ENCODE measurements at regions not wholly inside any gene's neighbourhood (a gene's known extent, or its start where the extent isn't known, plus 50 kb on each side); places are given as distances from the start of the nearest gene placed in this dataset.

DNA sequence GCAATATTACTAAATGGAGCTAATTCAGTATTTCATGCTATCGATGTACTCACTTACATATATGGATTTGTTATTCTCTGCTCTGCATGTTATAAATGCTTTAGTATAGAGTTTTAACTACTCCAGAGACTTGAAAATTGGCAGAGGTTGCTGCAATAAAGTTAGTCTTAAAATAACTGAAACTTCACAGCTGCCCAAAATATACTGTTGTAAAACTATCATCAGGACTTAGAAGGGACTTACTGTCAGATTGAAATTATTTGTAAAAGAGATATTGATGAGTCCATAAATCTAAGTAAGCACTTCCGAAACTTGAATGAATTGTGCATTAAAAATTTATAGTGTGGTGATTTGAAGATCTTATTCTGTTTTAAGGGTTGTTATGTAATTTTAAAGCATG is 1178.2 kb upstream of the PCDH20 start:
- Histone ChIP-seq H3K27me3 (replicated peaks; ENCODE audit: control insufficient read depth, insufficient read depth, low read length, poor library complexity, severe bottlenecking) (no peaks in the 10 kb centered on the region), H3K9me3 (ENCODE audit: control insufficient read depth, low read length) (no peaks in the 10 kb centered on the region)
- DNase-seq, result no peak

GRCh38 chr13:62583466-62583865 is 1167.8 kb upstream of the PCDH20 start:
- H3K4me1 ChIP-seq (ENCODE audit: control insufficient read depth, insufficient read depth, low read length, poor library complexity, severe bottlenecking), result no peaks in the 10 kb centered on the region
- H3K9me3 ChIP-seq (ENCODE audit: control insufficient read depth, low read length), result no peaks in the 10 kb centered on the region
- H3K27ac ChIP-seq (ENCODE audit: insufficient read depth, low read length, poor library complexity, severe bottlenecking), result no peak overlapping the region
- H3K4me3 ChIP-seq (ENCODE audit: insufficient read depth, low read depth, low read length, poor library complexity, severe bottlenecking), result no peak overlapping the region
- DNase-seq, result no peak
- H3K36me3 ChIP-seq (ENCODE audit: control insufficient read depth, insufficient read depth, low read length), result no peaks in the 10 kb centered on the region
- H3K27me3 ChIP-seq (replicated peaks; ENCODE audit: control insufficient read depth, insufficient read depth, low read length, poor library complexity, severe bottlenecking), result no peaks in the 10 kb centered on the region

More for the DNA sequence above, 1178.2 kb upstream of the PCDH20 start:
- Histone ChIP-seq H3K4me1 (ENCODE audit: control insufficient read depth, insufficient read depth, low read length, poor library complexity, severe bottlenecking) (no peaks in the 10 kb centered on the region), H3K27ac (ENCODE audit: insufficient read depth, low read length, poor library complexity, severe bottlenecking) (no peak overlapping the region), H3K4me3 (ENCODE audit: insufficient read depth, low read depth, low read length, poor library complexity, severe bottlenecking) (no peak overlapping the region), H3K36me3 (ENCODE audit: control insufficient read depth, insufficient read depth, low read length) (no peaks in the 10 kb centered on the region)

- Histone ChIP-seq H3K4me1 (ENCODE audit: control insufficient read depth, insufficient read depth, low read length, poor library complexity, severe bottlenecking) (no peaks in the 10 kb centered on the region), H3K4me3 (ENCODE audit: insufficient read depth, low read depth, low read length, poor library complexity, severe bottlenecking) (no peak overlapping the region), H3K36me3 (ENCODE audit: control insufficient read depth, insufficient read depth, low read length) (no peaks in the 10 kb centered on the region), H3K27ac (ENCODE audit: insufficient read depth, low read length, poor library complexity, severe bottlenecking) (no peak overlapping the region), H3K9me3 (ENCODE audit: control insufficient read depth, low read length) (no peaks in the 10 kb centered on the region), H3K27me3 (replicated peaks; ENCODE audit: control insufficient read depth, insufficient read depth, low read length, poor library complexity, severe bottlenecking) (no peaks in the 10 kb centered on the region)
- DNase-seq, result no peak
Measured at GRCh38 chr13:62578402-62578801, 1162.8 kb upstream of the PCDH20 start.

DNA sequence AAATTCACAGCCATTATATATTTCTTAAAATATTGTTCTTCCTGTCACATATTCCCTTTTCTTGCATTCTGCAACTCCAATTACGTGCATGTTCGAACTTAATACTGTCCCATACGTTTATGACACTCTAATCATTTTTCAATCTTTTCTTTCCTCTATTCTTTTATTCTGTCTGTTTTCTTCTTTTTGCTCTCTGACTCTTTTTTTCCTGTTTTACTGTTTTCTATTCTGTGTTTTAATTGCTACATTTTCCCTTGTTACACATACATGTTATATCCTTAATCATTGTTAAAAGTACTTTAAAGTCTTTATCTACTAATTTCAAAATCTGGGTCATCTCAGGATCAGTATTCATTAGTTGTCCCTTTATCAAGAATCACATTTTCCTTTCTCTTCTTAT is 1149.1 kb upstream of the PCDH20 start:
- H3K4me1 ChIP-seq (ENCODE audit: control insufficient read depth, insufficient read depth, low read length, poor library complexity, severe bottlenecking), result no peaks in the 10 kb centered on the region

GRCh38 chr13:62563251-62563650 is 1147.6 kb upstream of the PCDH20 start:
- Histone ChIP-seq H3K36me3 (ENCODE audit: control insufficient read depth, insufficient read depth, low read length) (no peaks in the 10 kb centered on the region), H3K27me3 (replicated peaks; ENCODE audit: control insufficient read depth, insufficient read depth, low read length, poor library complexity, severe bottlenecking) (no peaks in the 10 kb centered on the region), H3K9me3 (ENCODE audit: control insufficient read depth, low read length) (no peaks in the 10 kb centered on the region), H3K4me3 (ENCODE audit: insufficient read depth, low read depth, low read length, poor library complexity, severe bottlenecking) (no peak overlapping the region), H3K27ac (ENCODE audit: insufficient read depth, low read length, poor library complexity, severe bottlenecking) (no peak overlapping the region), H3K4me1 (ENCODE audit: control insufficient read depth, insufficient read depth, low read length, poor library complexity, severe bottlenecking) (no peaks in the 10 kb centered on the region)
- DNase-seq, result no peak

More for the DNA sequence above, 1149.1 kb upstream of the PCDH20 start:
- Histone ChIP-seq H3K27me3 (replicated peaks; ENCODE audit: control insufficient read depth, insufficient read depth, low read length, poor library complexity, severe bottlenecking) (no peaks in the 10 kb centered on the region), H3K36me3 (ENCODE audit: control insufficient read depth, insufficient read depth, low read length) (no peaks in the 10 kb centered on the region), H3K27ac (ENCODE audit: insufficient read depth, low read length, poor library complexity, severe bottlenecking) (no peak overlapping the region), H3K4me3 (ENCODE audit: insufficient read depth, low read depth, low read length, poor library complexity, severe bottlenecking) (no peak overlapping the region), H3K9me3 (ENCODE audit: control insufficient read depth, low read length) (no peaks in the 10 kb centered on the region)
- no peak for DNase-seq

GRCh38 chr13:62556978-62557377 is 1141.3 kb upstream of the PCDH20 start:
- Histone ChIP-seq H3K4me1 (ENCODE audit: control insufficient read depth, insufficient read depth, low read length, poor library complexity, severe bottlenecking) (no peaks in the 10 kb centered on the region), H3K27me3 (replicated peaks; ENCODE audit: control insufficient read depth, insufficient read depth, low read length, poor library complexity, severe bottlenecking) (no peaks in the 10 kb centered on the region)
- no peak for DNase-seq

GRCh38 chr13:62551588-62551987 is 1135.9 kb upstream of the PCDH20 start:
- no peak overlapping the region for H3K27ac ChIP-seq (ENCODE audit: insufficient read depth, low read length, poor library complexity, severe bottlenecking)
- DNase-seq, result no peak
- no peaks in the 10 kb centered on the region for H3K36me3 ChIP-seq (ENCODE audit: control insufficient read depth, insufficient read depth, low read length)
- H3K4me3 ChIP-seq (ENCODE audit: insufficient read depth, low read depth, low read length, poor library complexity, severe bottlenecking), result no peak overlapping the region
- H3K27me3 ChIP-seq (replicated peaks; ENCODE audit: control insufficient read depth, insufficient read depth, low read length, poor library complexity, severe bottlenecking), result no peaks in the 10 kb centered on the region
- H3K9me3 ChIP-seq (ENCODE audit: control insufficient read depth, low read length), result no peaks in the 10 kb centered on the region
- H3K4me1 ChIP-seq (ENCODE audit: control insufficient read depth, insufficient read depth, low read length, poor library complexity, severe bottlenecking), result no peaks in the 10 kb centered on the region

More at GRCh38 chr13:62556978-62557377, 1141.3 kb upstream of the PCDH20 start:
- H3K36me3 ChIP-seq (ENCODE audit: control insufficient read depth, insufficient read depth, low read length), result no peaks in the 10 kb centered on the region
- H3K4me3 ChIP-seq (ENCODE audit: insufficient read depth, low read depth, low read length, poor library complexity, severe bottlenecking), result no peak overlapping the region
- no peak overlapping the region for H3K27ac ChIP-seq (ENCODE audit: insufficient read depth, low read length, poor library complexity, severe bottlenecking)
- H3K9me3 ChIP-seq (ENCODE audit: control insufficient read depth, low read length), result no peaks in the 10 kb centered on the region

- Histone ChIP-seq H3K4me3 (ENCODE audit: insufficient read depth, low read depth, low read length, poor library complexity, severe bottlenecking) (no peak overlapping the region), H3K36me3 (ENCODE audit: control insufficient read depth, insufficient read depth, low read length) (no peaks in the 10 kb centered on the region), H3K9me3 (ENCODE audit: control insufficient read depth, low read length) (no peaks in the 10 kb centered on the region), H3K27me3 (replicated peaks; ENCODE audit: control insufficient read depth, insufficient read depth, low read length, poor library complexity, severe bottlenecking) (no peaks in the 10 kb centered on the region), H3K4me1 (ENCODE audit: control insufficient read depth, insufficient read depth, low read length, poor library complexity, severe bottlenecking) (no peaks in the 10 kb centered on the region), H3K27ac (ENCODE audit: insufficient read depth, low read length, poor library complexity, severe bottlenecking) (no peak overlapping the region)
- DNase-seq, result no peak
Measured at GRCh38 chr13:62544928-62545327, 1129.3 kb upstream of the PCDH20 start.

GRCh38 chr13:62537593-62537992 is 1121.9 kb upstream of the PCDH20 start:
- Histone ChIP-seq H3K27ac (ENCODE audit: insufficient read depth, low read length, poor library complexity, severe bottlenecking) (no peak overlapping the region), H3K27me3 (replicated peaks; ENCODE audit: control insufficient read depth, insufficient read depth, low read length, poor library complexity, severe bottlenecking) (no peaks in the 10 kb centered on the region), H3K9me3 (ENCODE audit: control insufficient read depth, low read length) (no peaks in the 10 kb centered on the region), H3K36me3 (ENCODE audit: control insufficient read depth, insufficient read depth, low read length) (no peaks in the 10 kb centered on the region), H3K4me1 (ENCODE audit: control insufficient read depth, insufficient read depth, low read length, poor library complexity, severe bottlenecking) (no peaks in the 10 kb centered on the region), H3K4me3 (ENCODE audit: insufficient read depth, low read depth, low read length, poor library complexity, severe bottlenecking) (no peak overlapping the region)
- DNase-seq, result no peak

DNA sequence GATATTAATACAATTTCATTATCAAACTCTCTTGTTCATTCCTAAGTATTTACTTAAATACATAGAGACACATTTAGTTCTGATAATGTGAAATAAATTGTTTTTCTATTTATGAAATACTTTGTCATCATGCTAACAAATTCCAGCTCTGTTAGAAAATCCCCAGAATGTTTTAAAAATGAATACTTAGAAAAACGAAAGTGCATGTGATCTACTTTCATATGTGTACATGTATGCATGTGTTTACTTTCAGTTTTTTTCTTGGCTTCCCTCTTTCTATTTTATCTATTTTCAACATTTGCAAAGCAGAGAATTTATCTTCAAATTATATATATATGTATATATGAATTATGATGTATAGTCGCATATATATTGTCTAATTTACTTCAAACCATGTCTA is 1110.0 kb upstream of the PCDH20 start:
- no peak overlapping the region for H3K27ac ChIP-seq (ENCODE audit: insufficient read depth, low read length, poor library complexity, severe bottlenecking)
- H3K4me3 ChIP-seq (ENCODE audit: insufficient read depth, low read depth, low read length, poor library complexity, severe bottlenecking), result no peak overlapping the region
- DNase-seq, result no peak
- H3K27me3 ChIP-seq (replicated peaks; ENCODE audit: control insufficient read depth, insufficient read depth, low read length, poor library complexity, severe bottlenecking), result no peaks in the 10 kb centered on the region
- H3K9me3 ChIP-seq (ENCODE audit: control insufficient read depth, low read length), result no peaks in the 10 kb centered on the region
- H3K36me3 ChIP-seq (ENCODE audit: control insufficient read depth, insufficient read depth, low read length), result no peaks in the 10 kb centered on the region
- no peaks in the 10 kb centered on the region for H3K4me1 ChIP-seq (ENCODE audit: control insufficient read depth, insufficient read depth, low read length, poor library complexity, severe bottlenecking)

DNA sequence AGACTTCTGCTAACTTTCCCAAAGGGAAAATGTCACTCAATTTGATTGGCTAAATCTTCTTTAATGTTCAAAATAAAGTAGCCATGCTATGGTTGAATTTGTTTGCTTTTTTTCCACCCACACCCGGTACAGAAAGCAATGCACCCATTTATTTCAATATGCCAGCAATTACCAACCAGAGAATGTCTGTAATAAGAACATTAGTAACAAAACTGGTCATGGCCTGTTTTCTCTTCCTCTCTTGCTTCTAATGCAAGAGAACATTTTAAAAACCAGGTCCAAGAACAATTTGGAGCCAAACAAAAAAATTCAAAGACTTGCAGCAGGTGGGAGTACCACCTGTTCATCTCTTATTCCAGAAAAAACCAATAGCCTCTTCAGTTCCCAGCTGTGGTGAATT is 1108.8 kb upstream of the PCDH20 start:
- Histone ChIP-seq H3K36me3 (ENCODE audit: control insufficient read depth, insufficient read depth, low read length) (no peaks in the 10 kb centered on the region), H3K4me1 (ENCODE audit: control insufficient read depth, insufficient read depth, low read length, poor library complexity, severe bottlenecking) (no peaks in the 10 kb centered on the region), H3K9me3 (ENCODE audit: control insufficient read depth, low read length) (no peaks in the 10 kb centered on the region), H3K4me3 (ENCODE audit: insufficient read depth, low read depth, low read length, poor library complexity, severe bottlenecking) (no peak overlapping the region), H3K27ac (ENCODE audit: insufficient read depth, low read length, poor library complexity, severe bottlenecking) (no peak overlapping the region), H3K27me3 (replicated peaks; ENCODE audit: control insufficient read depth, insufficient read depth, low read length, poor library complexity, severe bottlenecking) (no peaks in the 10 kb centered on the region)
- no peak for DNase-seq

Measured in effector memory CD4-positive, alpha-beta T cell (primary cell).